Esophagus muscularis mucosa (tissue), 3 donors: ENCODE measurements at regions not wholly inside any gene's neighbourhood (a gene's known extent, or its start where the extent isn't known, plus 50 kb on each side); places are given as distances from the start of the nearest gene placed in this dataset.

Experiments used
- POLR2AphosphoS5 ChIP-seq, 2 donors: sonication (generic); formaldehyde crosslinking; IDR thresholded peaks; one replicate each; pipeline ENCODE4 v1.6.1; 2017; ENCODE audit warnings: antibody characterized with exemption in 2 of 2
- TF ChIP-seq, protein P1 (sequence below), 3 experiments: fragments of 200-600 bp in 2 of 3; fragments of 450-650 bp in 1 of 3; sonication (generic) in 2 of 3; IDR thresholded peaks; one replicate each; pipeline ENCODE4 v1.5.1; 2017 to 2019; ENCODE audit warnings: antibody characterized with exemption in 3 of 3, mild to moderate bottlenecking in 2 of 3, moderate library complexity in 1 of 3

DNA sequence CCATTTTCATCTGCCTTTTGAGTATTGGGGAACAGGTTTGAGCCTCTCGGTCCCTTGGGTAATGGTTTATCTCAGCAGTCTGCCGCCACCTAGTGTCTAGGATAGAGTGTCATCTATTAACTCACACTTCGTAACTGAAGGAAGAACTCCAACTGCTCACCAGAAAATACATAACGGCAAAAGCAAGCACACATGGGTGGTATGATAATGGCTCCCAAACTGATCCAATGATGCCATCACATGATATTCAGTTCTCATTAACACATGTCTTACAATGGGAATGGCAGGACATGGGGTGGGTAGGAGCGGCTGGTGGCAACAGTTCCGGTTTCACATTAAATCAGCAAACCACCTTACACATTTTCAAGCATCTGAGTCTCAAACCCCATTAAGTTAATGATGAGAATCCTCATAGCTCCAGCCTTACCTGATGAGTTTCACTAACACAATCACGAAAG is 110.7 kb upstream of the PHACTR1 start:
- TF ChIP-seq, protein P1, sequence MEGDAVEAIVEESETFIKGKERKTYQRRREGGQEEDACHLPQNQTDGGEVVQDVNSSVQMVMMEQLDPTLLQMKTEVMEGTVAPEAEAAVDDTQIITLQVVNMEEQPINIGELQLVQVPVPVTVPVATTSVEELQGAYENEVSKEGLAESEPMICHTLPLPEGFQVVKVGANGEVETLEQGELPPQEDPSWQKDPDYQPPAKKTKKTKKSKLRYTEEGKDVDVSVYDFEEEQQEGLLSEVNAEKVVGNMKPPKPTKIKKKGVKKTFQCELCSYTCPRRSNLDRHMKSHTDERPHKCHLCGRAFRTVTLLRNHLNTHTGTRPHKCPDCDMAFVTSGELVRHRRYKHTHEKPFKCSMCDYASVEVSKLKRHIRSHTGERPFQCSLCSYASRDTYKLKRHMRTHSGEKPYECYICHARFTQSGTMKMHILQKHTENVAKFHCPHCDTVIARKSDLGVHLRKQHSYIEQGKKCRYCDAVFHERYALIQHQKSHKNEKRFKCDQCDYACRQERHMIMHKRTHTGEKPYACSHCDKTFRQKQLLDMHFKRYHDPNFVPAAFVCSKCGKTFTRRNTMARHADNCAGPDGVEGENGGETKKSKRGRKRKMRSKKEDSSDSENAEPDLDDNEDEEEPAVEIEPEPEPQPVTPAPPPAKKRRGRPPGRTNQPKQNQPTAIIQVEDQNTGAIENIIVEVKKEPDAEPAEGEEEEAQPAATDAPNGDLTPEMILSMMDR (IDR thresholded peaks at IDR 0.05): peak; percentile 63 to 69 (median 67)
- TF ChIP-seq POLR2AphosphoS5 (IDR thresholded peaks at IDR 0.05): no peak
